ENCODE measurements at regions not wholly inside any gene's neighbourhood (a gene's known extent, or its start where the extent isn't known, plus 50 kb on each side); places are given as distances from the start of the nearest gene placed in this dataset.
"Not testable (repeated sequence)": the region's sequence is repeated elsewhere in the genome, so short reads cannot be mapped to it uniquely, and the experiment has no call there.

DNA sequence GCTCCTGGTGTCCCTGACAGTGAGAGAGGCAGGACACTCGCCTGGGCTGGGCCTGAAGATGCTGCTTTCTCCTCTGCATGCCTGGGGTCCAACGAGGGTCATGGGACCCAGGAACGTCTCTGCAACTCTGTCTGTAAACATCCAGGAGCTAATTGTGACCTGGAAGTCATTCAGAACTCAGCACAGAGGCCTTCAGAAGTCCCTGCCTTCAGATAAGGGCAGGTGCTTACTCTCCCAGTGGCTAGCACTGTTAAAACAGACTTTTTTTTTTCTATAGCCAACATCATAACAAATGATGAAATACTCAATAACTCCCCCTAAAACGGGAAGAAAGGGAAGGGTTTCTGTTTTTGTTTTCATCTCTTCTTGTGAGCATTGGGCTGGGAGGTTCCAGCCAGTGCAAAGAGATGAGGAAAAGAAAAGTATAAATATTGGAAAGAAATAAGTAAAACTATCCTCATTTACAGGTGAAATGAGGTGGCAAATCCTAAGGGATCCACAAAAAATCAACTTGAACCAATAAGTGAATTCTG lies 118.3 kb upstream of the FAM20C start:
- TF ChIP-seq EP300 (IDR thresholded peaks at IDR 0.05; ENCODE audit: borderline replicate concordance in 1 of 2, low read depth in 1 of 2, low read length in 1 of 2); NRF1 (IDR thresholded peaks at IDR 0.05; ENCODE audit: low read depth, low read length); TAF1 (IDR thresholded peaks at IDR 0.05; ENCODE audit: borderline replicate concordance, low read depth, low read length); SIN3A (IDR thresholded peaks at IDR 0.05; ENCODE audit: borderline replicate concordance, low read depth, low read length); YY1 (IDR thresholded peaks at IDR 0.05; ENCODE audit: low read depth); TEAD4 (IDR thresholded peaks at IDR 0.05; ENCODE audit: borderline replicate concordance, insufficient read depth): not testable (repeated sequence)
- TF ChIP-seq, protein P1, sequence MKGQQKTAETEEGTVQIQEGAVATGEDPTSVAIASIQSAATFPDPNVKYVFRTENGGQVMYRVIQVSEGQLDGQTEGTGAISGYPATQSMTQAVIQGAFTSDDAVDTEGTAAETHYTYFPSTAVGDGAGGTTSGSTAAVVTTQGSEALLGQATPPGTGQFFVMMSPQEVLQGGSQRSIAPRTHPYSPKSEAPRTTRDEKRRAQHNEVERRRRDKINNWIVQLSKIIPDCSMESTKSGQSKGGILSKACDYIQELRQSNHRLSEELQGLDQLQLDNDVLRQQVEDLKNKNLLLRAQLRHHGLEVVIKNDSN (IDR thresholded peaks at IDR 0.05; ENCODE audit: borderline replicate concordance, low read depth), result not testable (repeated sequence)
- TF ChIP-seq, protein P2, sequence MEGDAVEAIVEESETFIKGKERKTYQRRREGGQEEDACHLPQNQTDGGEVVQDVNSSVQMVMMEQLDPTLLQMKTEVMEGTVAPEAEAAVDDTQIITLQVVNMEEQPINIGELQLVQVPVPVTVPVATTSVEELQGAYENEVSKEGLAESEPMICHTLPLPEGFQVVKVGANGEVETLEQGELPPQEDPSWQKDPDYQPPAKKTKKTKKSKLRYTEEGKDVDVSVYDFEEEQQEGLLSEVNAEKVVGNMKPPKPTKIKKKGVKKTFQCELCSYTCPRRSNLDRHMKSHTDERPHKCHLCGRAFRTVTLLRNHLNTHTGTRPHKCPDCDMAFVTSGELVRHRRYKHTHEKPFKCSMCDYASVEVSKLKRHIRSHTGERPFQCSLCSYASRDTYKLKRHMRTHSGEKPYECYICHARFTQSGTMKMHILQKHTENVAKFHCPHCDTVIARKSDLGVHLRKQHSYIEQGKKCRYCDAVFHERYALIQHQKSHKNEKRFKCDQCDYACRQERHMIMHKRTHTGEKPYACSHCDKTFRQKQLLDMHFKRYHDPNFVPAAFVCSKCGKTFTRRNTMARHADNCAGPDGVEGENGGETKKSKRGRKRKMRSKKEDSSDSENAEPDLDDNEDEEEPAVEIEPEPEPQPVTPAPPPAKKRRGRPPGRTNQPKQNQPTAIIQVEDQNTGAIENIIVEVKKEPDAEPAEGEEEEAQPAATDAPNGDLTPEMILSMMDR (IDR thresholded peaks at IDR 0.05), result not testable (repeated sequence)
- TF ChIP-seq, protein P3, sequence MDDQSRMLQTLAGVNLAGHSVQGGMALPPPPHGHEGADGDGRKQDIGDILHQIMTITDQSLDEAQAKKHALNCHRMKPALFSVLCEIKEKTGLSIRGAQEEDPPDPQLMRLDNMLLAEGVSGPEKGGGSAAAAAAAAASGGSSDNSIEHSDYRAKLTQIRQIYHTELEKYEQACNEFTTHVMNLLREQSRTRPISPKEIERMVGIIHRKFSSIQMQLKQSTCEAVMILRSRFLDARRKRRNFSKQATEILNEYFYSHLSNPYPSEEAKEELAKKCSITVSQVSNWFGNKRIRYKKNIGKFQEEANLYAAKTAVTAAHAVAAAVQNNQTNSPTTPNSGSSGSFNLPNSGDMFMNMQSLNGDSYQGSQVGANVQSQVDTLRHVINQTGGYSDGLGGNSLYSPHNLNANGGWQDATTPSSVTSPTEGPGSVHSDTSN (IDR thresholded peaks at IDR 0.05), result not testable (repeated sequence)
- TF ChIP-seq, protein P4, sequence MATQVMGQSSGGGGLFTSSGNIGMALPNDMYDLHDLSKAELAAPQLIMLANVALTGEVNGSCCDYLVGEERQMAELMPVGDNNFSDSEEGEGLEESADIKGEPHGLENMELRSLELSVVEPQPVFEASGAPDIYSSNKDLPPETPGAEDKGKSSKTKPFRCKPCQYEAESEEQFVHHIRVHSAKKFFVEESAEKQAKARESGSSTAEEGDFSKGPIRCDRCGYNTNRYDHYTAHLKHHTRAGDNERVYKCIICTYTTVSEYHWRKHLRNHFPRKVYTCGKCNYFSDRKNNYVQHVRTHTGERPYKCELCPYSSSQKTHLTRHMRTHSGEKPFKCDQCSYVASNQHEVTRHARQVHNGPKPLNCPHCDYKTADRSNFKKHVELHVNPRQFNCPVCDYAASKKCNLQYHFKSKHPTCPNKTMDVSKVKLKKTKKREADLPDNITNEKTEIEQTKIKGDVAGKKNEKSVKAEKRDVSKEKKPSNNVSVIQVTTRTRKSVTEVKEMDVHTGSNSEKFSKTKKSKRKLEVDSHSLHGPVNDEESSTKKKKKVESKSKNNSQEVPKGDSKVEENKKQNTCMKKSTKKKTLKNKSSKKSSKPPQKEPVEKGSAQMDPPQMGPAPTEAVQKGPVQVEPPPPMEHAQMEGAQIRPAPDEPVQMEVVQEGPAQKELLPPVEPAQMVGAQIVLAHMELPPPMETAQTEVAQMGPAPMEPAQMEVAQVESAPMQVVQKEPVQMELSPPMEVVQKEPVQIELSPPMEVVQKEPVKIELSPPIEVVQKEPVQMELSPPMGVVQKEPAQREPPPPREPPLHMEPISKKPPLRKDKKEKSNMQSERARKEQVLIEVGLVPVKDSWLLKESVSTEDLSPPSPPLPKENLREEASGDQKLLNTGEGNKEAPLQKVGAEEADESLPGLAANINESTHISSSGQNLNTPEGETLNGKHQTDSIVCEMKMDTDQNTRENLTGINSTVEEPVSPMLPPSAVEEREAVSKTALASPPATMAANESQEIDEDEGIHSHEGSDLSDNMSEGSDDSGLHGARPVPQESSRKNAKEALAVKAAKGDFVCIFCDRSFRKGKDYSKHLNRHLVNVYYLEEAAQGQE (IDR thresholded peaks at IDR 0.05; ENCODE audit: low read depth, low read length), result not testable (repeated sequence)
